DND-41 (cell line): ENCODE measurements at regions not wholly inside any gene's neighbourhood (a gene's known extent, or its start where the extent isn't known, plus 50 kb on each side); places are given as distances from the start of the nearest gene placed in this dataset.

ENCODE experiments used
- ATAC-seq: fragments of 200-7000 bp; cut with Tn5 transposase; 3 replicates; pipeline ENCODE4 v1.9.1; 2021; ENCODE audit warnings: low read depth; ENCODE audit not compliant: insufficient read depth
- DNase-seq: peaks from one replicate; pipeline ENCODE4 v3.0.0-alpha.2; 2020
- H2AFZ ChIP-seq: 2 replicates; pipeline ENCODE4 v1.6.0; 2012; ENCODE audit warnings: low read depth, low read length
- H3K27ac ChIP-seq: 2 replicates; pipeline ENCODE4 v1.5.1; 2012; ENCODE audit warnings: low read length, inconsistent platforms
- H3K27me3 ChIP-seq: fragments of 200-600 bp; sonication (generic); 2 replicates; pipeline ENCODE4 v1.6.0; 2012; ENCODE audit warnings: low read length, mild to moderate bottlenecking, inconsistent platforms; ENCODE audit not compliant: insufficient read depth, poor library complexity
- H3K36me3 ChIP-seq: 2 replicates; pipeline ENCODE4 v1.5.1; 2012; ENCODE audit warnings: low read length, inconsistent platforms; ENCODE audit not compliant: insufficient read depth
- H3K4me1 ChIP-seq: 2 replicates; pipeline ENCODE4 v1.5.1; 2012; ENCODE audit warnings: mild to moderate bottlenecking, low read length; ENCODE audit not compliant: insufficient read depth
- H3K4me2 ChIP-seq: 2 replicates; pipeline ENCODE4 v1.6.0; 2012; ENCODE audit warnings: mild to moderate bottlenecking, moderate library complexity, low read length, inconsistent platforms; ENCODE audit not compliant: insufficient read depth
- H3K4me3 ChIP-seq, 2 experiments: fragments of 200-600 bp in 1 of 2; shearing (Covaris generic) in 1 of 2; 2 replicates each; pipeline ENCODE4 v1.5.1; 2012 to 2016; ENCODE audit warnings: inconsistent platforms in 2 of 2, low read length in 2 of 2, mild to moderate bottlenecking in 2 of 2, low read depth in 1 of 2, moderate library complexity in 1 of 2
- H3K79me2 ChIP-seq: 2 replicates; pipeline ENCODE4 v1.6.0; 2012; ENCODE audit warnings: low read length, inconsistent platforms; ENCODE audit not compliant: insufficient read depth
- H3K9ac ChIP-seq: 2 replicates; pipeline ENCODE4 v1.6.0; 2012; ENCODE audit warnings: low read depth, mild to moderate bottlenecking, inconsistent platforms, low read length, moderate library complexity
- H3K9me3 ChIP-seq: 2 replicates; pipeline ENCODE4 v1.5.1; 2012; ENCODE audit warnings: low read length, moderate library complexity, mild to moderate bottlenecking, inconsistent platforms; ENCODE audit not compliant: insufficient read depth, severe bottlenecking
- H4K20me1 ChIP-seq: 2 replicates; pipeline ENCODE4 v1.6.0; 2012; ENCODE audit warnings: low read length; ENCODE audit not compliant: insufficient read depth
- CTCF ChIP-seq: IDR thresholded peaks from 2 replicates; pipeline ENCODE4 v1.5.1; 2012; ENCODE audit warnings: borderline replicate concordance, low read length, moderate library complexity, mild to moderate bottlenecking; ENCODE audit not compliant: poor library complexity, severe bottlenecking; ENCODE audit errors: extremely low read depth
- EZH2 ChIP-seq: IDR thresholded peaks from 3 replicates; pipeline ENCODE4 v1.6.1; 2012; ENCODE audit warnings: borderline replicate concordance, low read depth, mild to moderate bottlenecking, moderate library complexity, low read length, inconsistent platforms; ENCODE audit not compliant: severe bottlenecking

GRCh38 chr6:2477666-2478065, 232.3 kb upstream of the GMDS start:
- Histone ChIP-seq H3K4me1 (no peaks in the 10 kb centered on the region), H3K4me3 (no peak overlapping the region), H3K9me3 (peaks cover 3% of the 10 kb centered on the region), H3K27me3 (peaks cover 3% of the 10 kb centered on the region), H2AFZ (no peak overlapping the region), H3K36me3 (no peaks in the 10 kb centered on the region), H3K79me2 (no peaks in the 10 kb centered on the region), H3K9ac (no peak overlapping the region), H3K27ac (no peak overlapping the region), H4K20me1 (no peaks in the 10 kb centered on the region), H3K4me2 (no peak overlapping the region)
- TF ChIP-seq CTCF (no peak), EZH2 (no peak)
- DNase-seq (no peak), ATAC-seq (no peak)

GRCh38 chr6:2477250-2477649, 231.8 kb upstream of the GMDS start:
- no peak overlapping the region for H2AFZ ChIP-seq
- no peak overlapping the region for H3K4me2 ChIP-seq
- H3K9ac ChIP-seq = no peak overlapping the region
- no peaks in the 10 kb centered on the region for H3K79me2 ChIP-seq
- no peak for DNase-seq
- peaks cover 5% of the 10 kb centered on the region for H3K27me3 ChIP-seq
- H3K4me1 ChIP-seq = no peaks in the 10 kb centered on the region
- TF ChIP-seq CTCF = no peak
- TF ChIP-seq EZH2 = no peak
- H4K20me1 ChIP-seq = no peaks in the 10 kb centered on the region
- H3K36me3 ChIP-seq = no peaks in the 10 kb centered on the region
- no peak for ATAC-seq
- H3K9me3 ChIP-seq = no peaks in the 10 kb centered on the region
- no peak overlapping the region for H3K4me3 ChIP-seq
- H3K27ac ChIP-seq = no peak overlapping the region

GRCh38 chr6:2476376-2476775, 231.0 kb upstream of the GMDS start:
- Histone ChIP-seq H3K9me3 (no peaks in the 10 kb centered on the region), H3K4me3 (no peak overlapping the region), H2AFZ (no peak overlapping the region), H3K4me2 (no peak overlapping the region), H3K27ac (no peak overlapping the region), H3K79me2 (no peaks in the 10 kb centered on the region), H3K36me3 (no peaks in the 10 kb centered on the region), H3K27me3 (peaks cover 9% of the 10 kb centered on the region), H4K20me1 (no peaks in the 10 kb centered on the region), H3K9ac (no peak overlapping the region), H3K4me1 (no peaks in the 10 kb centered on the region)
- DNase-seq = no peak
- no peak for TF ChIP-seq CTCF
- no peak for TF ChIP-seq EZH2
- ATAC-seq = no peak

- no peak overlapping the region for H3K9ac ChIP-seq
- peaks cover 4% of the 10 kb centered on the region; the same call in 1 of the 2 replicates for H4K20me1 ChIP-seq
- no peak overlapping the region for H2AFZ ChIP-seq
- H3K27ac ChIP-seq = no peak overlapping the region
- ATAC-seq (no peak), DNase-seq (no peak)
- no peak for TF ChIP-seq EZH2
- no peak for TF ChIP-seq CTCF
- no peak overlapping the region for H3K4me2 ChIP-seq
- peaks cover 31% of the 10 kb centered on the region for H3K27me3 ChIP-seq
- no peaks in the 10 kb centered on the region for H3K79me2 ChIP-seq
- H3K36me3 ChIP-seq = no peaks in the 10 kb centered on the region
- no peaks in the 10 kb centered on the region for H3K9me3 ChIP-seq
- no peaks in the 10 kb centered on the region for H3K4me1 ChIP-seq
- no peak overlapping the region for H3K4me3 ChIP-seq
Observed at GRCh38 chr6:2471472-2471871, 226.1 kb upstream of the GMDS start.
